Loucy (cell line): ENCODE measurements at regions not wholly inside any gene's neighbourhood (a gene's known extent, or its start where the extent isn't known, plus 50 kb on each side); places are given as distances from the start of the nearest gene placed in this dataset.

ENCODE experiments used
- CTCF ChIP-seq: fragments of 200-600 bp; sonication (generic); conservative IDR thresholded peaks from 2 replicates; pipeline ENCODE4 v1.5.1; 2014; ENCODE audit warnings: mild to moderate bottlenecking, antibody characterized with exemption, low read length
- EZH2phosphoT487 ChIP-seq: fragments of 200-600 bp; IDR thresholded peaks from 2 replicates; pipeline ENCODE4 v1.6.1; 2018; ENCODE audit warnings: antibody characterized with exemption, mild to moderate bottlenecking, moderate library complexity, borderline replicate concordance

- TF ChIP-seq CTCF, result no peak
- TF ChIP-seq EZH2phosphoT487, result no peak
These were observed 81.1 kb upstream of the SGCD start for GRCh38 chr5:156245895-156246294.
